Loucy (cell line): ENCODE measurements at regions not wholly inside any gene's neighbourhood (a gene's known extent, or its start where the extent isn't known, plus 50 kb on each side); places are given as distances from the start of the nearest gene placed in this dataset.
"Not testable (repeated sequence)": the region's sequence is repeated elsewhere in the genome, so short reads cannot be mapped to it uniquely, and the experiment has no call there.

Experiments
- H2AFZ ChIP-seq: fragments of 200-600 bp; sonication (generic); 2 replicates; pipeline ENCODE4 v1.6.0; 2016; ENCODE audit warnings: antibody characterized with exemption, mild to moderate bottlenecking, low read length, moderate library complexity
- H3F3A ChIP-seq: fragments of 200-600 bp; 2 replicates; pipeline ENCODE4 v1.6.0; 2016; ENCODE audit warnings: antibody characterized with exemption, low read depth, mild to moderate bottlenecking
- H3K27me3 ChIP-seq: fragments of 200-600 bp; sonication (generic); 2 replicates; pipeline ENCODE4 v1.6.1; 2014; ENCODE audit warnings: low read length, mild to moderate bottlenecking; ENCODE audit not compliant: insufficient read depth, poor library complexity, severe bottlenecking
- H3K36me3 ChIP-seq: fragments of 200-600 bp; sonication (generic); 2 replicates; pipeline ENCODE4 v1.6.1; 2016; ENCODE audit warnings: low read length; ENCODE audit not compliant: insufficient read depth
- H3K4me1 ChIP-seq: fragments of 200-600 bp; sonication (generic); 2 replicates; pipeline ENCODE4 v1.5.1; 2014; ENCODE audit warnings: low read length, mild to moderate bottlenecking; ENCODE audit not compliant: insufficient read depth, poor library complexity, severe bottlenecking
- H3K4me2 ChIP-seq: fragments of 200-600 bp; sonication (generic); 2 replicates; pipeline ENCODE4 v1.6.0; 2014; ENCODE audit warnings: antibody characterized with exemption, low read length, low read depth, mild to moderate bottlenecking; ENCODE audit not compliant: poor library complexity, severe bottlenecking
- H3K4me3 ChIP-seq: fragments of 200-600 bp; sonication (generic); 2 replicates; pipeline ENCODE4 v1.5.1; 2014; ENCODE audit warnings: low read length, mild to moderate bottlenecking, mixed read lengths; ENCODE audit not compliant: poor library complexity, severe bottlenecking
- H3K79me2 ChIP-seq: fragments of 200-600 bp; sonication (generic); 2 replicates; pipeline ENCODE4 v1.6.1; 2014; ENCODE audit warnings: low read length; ENCODE audit not compliant: insufficient read depth
- H3K9ac ChIP-seq: fragments of 200-600 bp; sonication (generic); 2 replicates; pipeline ENCODE4 v1.6.0; 2014; ENCODE audit warnings: mild to moderate bottlenecking, low read depth, low read length, moderate library complexity; ENCODE audit not compliant: poor library complexity, severe bottlenecking
- H3K9me2 ChIP-seq: fragments of 200-600 bp; sonication (generic); replicated peaks from 2 replicates; pipeline ENCODE4 v1.6.1; 2016; ENCODE audit warnings: low read depth, low read length, mixed read lengths
- H3K9me3 ChIP-seq: fragments of 200-600 bp; sonication (generic); 2 replicates; pipeline ENCODE4 v1.6.1; 2014; ENCODE audit warnings: mild to moderate bottlenecking, antibody characterized with exemption, low read length, low read depth; ENCODE audit not compliant: insufficient read depth
- H4K20me1 ChIP-seq: fragments of 200-600 bp; sonication (generic); 2 replicates; pipeline ENCODE4 v1.6.0; 2014; ENCODE audit warnings: antibody characterized with exemption, low read length, mild to moderate bottlenecking; ENCODE audit not compliant: insufficient read depth, poor library complexity, severe bottlenecking
- CTCF ChIP-seq: fragments of 200-600 bp; sonication (generic); conservative IDR thresholded peaks from 2 replicates; pipeline ENCODE4 v1.5.1; 2014; ENCODE audit warnings: mild to moderate bottlenecking, antibody characterized with exemption, low read length
- EZH2phosphoT487 ChIP-seq: fragments of 200-600 bp; IDR thresholded peaks from 2 replicates; pipeline ENCODE4 v1.6.1; 2018; ENCODE audit warnings: antibody characterized with exemption, mild to moderate bottlenecking, moderate library complexity, borderline replicate concordance

- Histone ChIP-seq H3K9ac (no peak overlapping the region), H3K36me3 (no peaks in the 10 kb centered on the region), H3K9me2 (no peaks in the 10 kb centered on the region), H3K27me3 (no peaks in the 10 kb centered on the region), H3K4me2 (no peak overlapping the region), H2AFZ (no peak overlapping the region), H4K20me1 (no peaks in the 10 kb centered on the region), H3K79me2 (no peaks in the 10 kb centered on the region), H3K4me3 (no peak overlapping the region), H3F3A (no peaks in the 10 kb centered on the region), H3K4me1 (no peaks in the 10 kb centered on the region), H3K9me3 (no peaks in the 10 kb centered on the region)
- peak; percentile 35; the same call in 1 of the 2 replicates for TF ChIP-seq CTCF
- TF ChIP-seq EZH2phosphoT487, result no peak
Observed at GRCh38 chr4:156109943-156110900, 156.6 kb upstream of the CTSO start.

GRCh38 chr4:156109087-156109486 lies 155.4 kb upstream of the CTSO start:
- not testable (repeated sequence) for H3K4me2 ChIP-seq, H2AFZ ChIP-seq

GRCh38 chr4:156103311-156103710 lies 149.6 kb upstream of the CTSO start:
- Histone ChIP-seq H3K9ac (no peak overlapping the region), H2AFZ (no peak overlapping the region)

More at GRCh38 chr4:156109087-156109486, 155.4 kb upstream of the CTSO start:
- not testable (repeated sequence) for H4K20me1 ChIP-seq, H3K9ac ChIP-seq, H3K79me2 ChIP-seq, H3K36me3 ChIP-seq, H3F3A ChIP-seq, H3K9me2 ChIP-seq, H3K4me1 ChIP-seq, H3K27me3 ChIP-seq, H3K9me3 ChIP-seq, H3K4me3 ChIP-seq

More at GRCh38 chr4:156103311-156103710, 149.6 kb upstream of the CTSO start:
- H3K4me1 ChIP-seq, result no peaks in the 10 kb centered on the region
- H3F3A ChIP-seq, result no peaks in the 10 kb centered on the region
- TF ChIP-seq EZH2phosphoT487 (no peak), CTCF (no peak)
- H3K27me3 ChIP-seq, result no peaks in the 10 kb centered on the region
- H3K4me3 ChIP-seq, result no peak overlapping the region
- H3K36me3 ChIP-seq, result no peaks in the 10 kb centered on the region
- no peaks in the 10 kb centered on the region for H3K9me2 ChIP-seq
- no peaks in the 10 kb centered on the region for H3K79me2 ChIP-seq
- no peaks in the 10 kb centered on the region for H4K20me1 ChIP-seq
- H3K9me3 ChIP-seq, result no peaks in the 10 kb centered on the region
- H3K4me2 ChIP-seq, result no peak overlapping the region
